Panc1 (cell line): ENCODE measurements at regions not wholly inside any gene's neighbourhood (a gene's known extent, or its start where the extent isn't known, plus 50 kb on each side); places are given as distances from the start of the nearest gene placed in this dataset.

Experiments
- ATAC-seq: fragments of 200-7000 bp; cut with Tn5 transposase; 2 replicates; pipeline ENCODE4 v1.9.1; 2020; ENCODE audit warnings: mild to moderate bottlenecking, moderate library complexity
- BruUV-seq: library from RNA; stranded (reverse); fragments of 400-500 nt; replicated peaks from 2 replicates; lab custom pipeline; 2021; lab: Mats Ljungman, UMichigan
- CTCF ChIA-PET: fragments of 300-600 bp; sonication (Branson Sonifier 250); formaldehyde crosslinking; loops from one replicate; lab custom pipeline; 2022; ENCODE audit warnings: antibody characterized with exemption; lab: Charles Lee
- POLR2A ChIA-PET: fragments of 300-600 bp; sonication (Branson Sonifier 250); formaldehyde crosslinking; loops from one replicate; lab custom pipeline; 2022; ENCODE audit warnings: antibody characterized with exemption; lab: Charles Lee
- DNase-seq: peaks from one replicate; pipeline ENCODE4 v3.0.0-alpha.2; 2010; ENCODE audit warnings: low read depth, low spot score
- H3K27ac ChIP-seq: 2 replicates; pipeline ENCODE4 v1.5.1; 2011; ENCODE audit warnings: mild to moderate bottlenecking, low read length, inconsistent platforms
- H3K27me3 ChIP-seq: fragments of 200-500 bp; sonication (Bioruptor generic); 2 replicates; pipeline ENCODE4 v1.6.0; 2014; ENCODE audit warnings: low read length, inconsistent platforms; ENCODE audit not compliant: control insufficient read depth, insufficient read depth
- H3K36me3 ChIP-seq: fragments of 200-500 bp; sonication (Bioruptor generic); 2 replicates; pipeline ENCODE4 v1.5.1; 2014; ENCODE audit warnings: inconsistent platforms, mild to moderate bottlenecking, low read length, moderate library complexity; ENCODE audit not compliant: control insufficient read depth, insufficient read depth
- H3K4me1 ChIP-seq: 2 replicates; pipeline ENCODE4 v1.5.1; 2011; ENCODE audit warnings: inconsistent platforms, mild to moderate bottlenecking, low read length, moderate library complexity; ENCODE audit not compliant: control insufficient read depth, insufficient read depth
- H3K4me3 ChIP-seq, 2 experiments: 2 replicates each; pipeline ENCODE4 v1.5.1; 2011 to 2012; ENCODE audit warnings: low read depth in 2 of 2, low read length in 2 of 2, mild to moderate bottlenecking in 2 of 2, inconsistent platforms in 1 of 2, moderate library complexity in 1 of 2
- H3K9me3 ChIP-seq: fragments of 200-500 bp; sonication (Bioruptor generic); 2 replicates; pipeline ENCODE4 v1.5.1; 2014; ENCODE audit warnings: low read depth, mild to moderate bottlenecking, inconsistent platforms, low read length, moderate library complexity; ENCODE audit not compliant: control insufficient read depth, insufficient read depth
- POLR2AphosphoS5 ChIP-seq: IDR thresholded peaks from 2 replicates; pipeline ENCODE4 v1.6.1; 2012; ENCODE audit warnings: mild to moderate bottlenecking, low read depth, low read length, moderate library complexity
- SIN3A ChIP-seq: IDR thresholded peaks from 2 replicates; pipeline ENCODE4 v1.6.1; 2012; ENCODE audit warnings: low read depth, mild to moderate bottlenecking, low read length, moderate library complexity, borderline replicate concordance; ENCODE audit not compliant: insufficient read depth
- TCF7L2 ChIP-seq: IDR thresholded peaks from 2 replicates; pipeline ENCODE4 v1.6.1; 2011; ENCODE audit warnings: mild to moderate bottlenecking, low read depth, low read length, inconsistent platforms
- in situ Hi-C: cut with HindIII; loops from 2 replicates; pipeline ENCODE4 v1.10.0; 2016; ENCODE audit warnings: low sequenced_read_pairs, low pct_unique_long_range_greater_than_20kb
- intact Hi-C: fragments of 100-400 bp; cut with micrococcal nuclease; formaldehyde crosslinking; loops from one replicate; pipeline ENCODE4 v1.10.0; 2022; ENCODE audit not compliant: unreplicated experiment
- TF ChIP-seq, protein P1 (sequence below), 2 experiments: IDR thresholded peaks; 2 replicates each; pipeline ENCODE4 v1.6.1; 2011 to 2012; ENCODE audit warnings: low read depth in 2 of 2, control low read depth in 1 of 2, low read length in 1 of 2, mild to moderate bottlenecking in 1 of 2, moderate library complexity in 1 of 2; ENCODE audit not compliant: insufficient read depth in 1 of 2
- TF ChIP-seq, protein P2 (sequence below): fragments of 450-650 bp; IDR thresholded peaks from 2 replicates; pipeline ENCODE4 v1.5.1; 2017; ENCODE audit warnings: mild to moderate bottlenecking

DNA sequence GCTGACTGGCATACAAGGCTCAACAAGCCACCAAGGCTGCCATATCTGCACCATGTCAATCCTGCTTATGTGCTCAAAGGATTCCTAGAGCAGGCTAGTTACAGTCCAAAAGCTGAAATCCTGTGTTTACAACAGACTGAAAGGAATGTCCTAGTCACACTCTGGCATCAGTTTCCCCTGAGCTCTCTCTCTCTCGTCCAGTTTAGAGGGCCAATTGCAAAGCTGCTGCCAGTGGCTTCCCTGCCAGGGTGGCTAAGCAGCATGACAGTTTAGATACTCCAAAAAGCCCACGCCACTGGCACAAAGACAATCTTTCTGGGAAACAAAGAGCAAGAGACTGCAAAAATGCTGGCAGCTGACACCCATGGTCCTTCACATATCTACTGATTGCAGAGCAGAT, 392.1 kb downstream of the RPS29 start:
- TF ChIP-seq, protein P1, sequence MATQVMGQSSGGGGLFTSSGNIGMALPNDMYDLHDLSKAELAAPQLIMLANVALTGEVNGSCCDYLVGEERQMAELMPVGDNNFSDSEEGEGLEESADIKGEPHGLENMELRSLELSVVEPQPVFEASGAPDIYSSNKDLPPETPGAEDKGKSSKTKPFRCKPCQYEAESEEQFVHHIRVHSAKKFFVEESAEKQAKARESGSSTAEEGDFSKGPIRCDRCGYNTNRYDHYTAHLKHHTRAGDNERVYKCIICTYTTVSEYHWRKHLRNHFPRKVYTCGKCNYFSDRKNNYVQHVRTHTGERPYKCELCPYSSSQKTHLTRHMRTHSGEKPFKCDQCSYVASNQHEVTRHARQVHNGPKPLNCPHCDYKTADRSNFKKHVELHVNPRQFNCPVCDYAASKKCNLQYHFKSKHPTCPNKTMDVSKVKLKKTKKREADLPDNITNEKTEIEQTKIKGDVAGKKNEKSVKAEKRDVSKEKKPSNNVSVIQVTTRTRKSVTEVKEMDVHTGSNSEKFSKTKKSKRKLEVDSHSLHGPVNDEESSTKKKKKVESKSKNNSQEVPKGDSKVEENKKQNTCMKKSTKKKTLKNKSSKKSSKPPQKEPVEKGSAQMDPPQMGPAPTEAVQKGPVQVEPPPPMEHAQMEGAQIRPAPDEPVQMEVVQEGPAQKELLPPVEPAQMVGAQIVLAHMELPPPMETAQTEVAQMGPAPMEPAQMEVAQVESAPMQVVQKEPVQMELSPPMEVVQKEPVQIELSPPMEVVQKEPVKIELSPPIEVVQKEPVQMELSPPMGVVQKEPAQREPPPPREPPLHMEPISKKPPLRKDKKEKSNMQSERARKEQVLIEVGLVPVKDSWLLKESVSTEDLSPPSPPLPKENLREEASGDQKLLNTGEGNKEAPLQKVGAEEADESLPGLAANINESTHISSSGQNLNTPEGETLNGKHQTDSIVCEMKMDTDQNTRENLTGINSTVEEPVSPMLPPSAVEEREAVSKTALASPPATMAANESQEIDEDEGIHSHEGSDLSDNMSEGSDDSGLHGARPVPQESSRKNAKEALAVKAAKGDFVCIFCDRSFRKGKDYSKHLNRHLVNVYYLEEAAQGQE (IDR thresholded peaks at IDR 0.05; ENCODE audit: insufficient read depth in 1 of 2, low read depth in 2 of 2, low read length in 1 of 2) = no peak
- TF ChIP-seq, protein P2, sequence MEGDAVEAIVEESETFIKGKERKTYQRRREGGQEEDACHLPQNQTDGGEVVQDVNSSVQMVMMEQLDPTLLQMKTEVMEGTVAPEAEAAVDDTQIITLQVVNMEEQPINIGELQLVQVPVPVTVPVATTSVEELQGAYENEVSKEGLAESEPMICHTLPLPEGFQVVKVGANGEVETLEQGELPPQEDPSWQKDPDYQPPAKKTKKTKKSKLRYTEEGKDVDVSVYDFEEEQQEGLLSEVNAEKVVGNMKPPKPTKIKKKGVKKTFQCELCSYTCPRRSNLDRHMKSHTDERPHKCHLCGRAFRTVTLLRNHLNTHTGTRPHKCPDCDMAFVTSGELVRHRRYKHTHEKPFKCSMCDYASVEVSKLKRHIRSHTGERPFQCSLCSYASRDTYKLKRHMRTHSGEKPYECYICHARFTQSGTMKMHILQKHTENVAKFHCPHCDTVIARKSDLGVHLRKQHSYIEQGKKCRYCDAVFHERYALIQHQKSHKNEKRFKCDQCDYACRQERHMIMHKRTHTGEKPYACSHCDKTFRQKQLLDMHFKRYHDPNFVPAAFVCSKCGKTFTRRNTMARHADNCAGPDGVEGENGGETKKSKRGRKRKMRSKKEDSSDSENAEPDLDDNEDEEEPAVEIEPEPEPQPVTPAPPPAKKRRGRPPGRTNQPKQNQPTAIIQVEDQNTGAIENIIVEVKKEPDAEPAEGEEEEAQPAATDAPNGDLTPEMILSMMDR = no peak
- no peak for TF ChIP-seq TCF7L2
- TF ChIP-seq POLR2AphosphoS5 = no peak
- TF ChIP-seq SIN3A = no peak
- Histone ChIP-seq H3K4me1 (no peaks in the 10 kb centered on the region), H3K4me3 (no peak overlapping the region), H3K36me3 (no peaks in the 10 kb centered on the region; the same call in 1 of the 2 replicates), H3K9me3 (no peaks in the 10 kb centered on the region), H3K27me3 (no peaks in the 10 kb centered on the region), H3K27ac (no peak overlapping the region)
- ATAC-seq = no peak
- POLR2A ChIA-PET = no interaction called here
- no peak for DNase-seq
- in situ Hi-C loops = no loop called here
- CTCF ChIA-PET = no interaction called here
- BruUV-seq = no TSS peak
- intact Hi-C loops = no loop called here

DNA sequence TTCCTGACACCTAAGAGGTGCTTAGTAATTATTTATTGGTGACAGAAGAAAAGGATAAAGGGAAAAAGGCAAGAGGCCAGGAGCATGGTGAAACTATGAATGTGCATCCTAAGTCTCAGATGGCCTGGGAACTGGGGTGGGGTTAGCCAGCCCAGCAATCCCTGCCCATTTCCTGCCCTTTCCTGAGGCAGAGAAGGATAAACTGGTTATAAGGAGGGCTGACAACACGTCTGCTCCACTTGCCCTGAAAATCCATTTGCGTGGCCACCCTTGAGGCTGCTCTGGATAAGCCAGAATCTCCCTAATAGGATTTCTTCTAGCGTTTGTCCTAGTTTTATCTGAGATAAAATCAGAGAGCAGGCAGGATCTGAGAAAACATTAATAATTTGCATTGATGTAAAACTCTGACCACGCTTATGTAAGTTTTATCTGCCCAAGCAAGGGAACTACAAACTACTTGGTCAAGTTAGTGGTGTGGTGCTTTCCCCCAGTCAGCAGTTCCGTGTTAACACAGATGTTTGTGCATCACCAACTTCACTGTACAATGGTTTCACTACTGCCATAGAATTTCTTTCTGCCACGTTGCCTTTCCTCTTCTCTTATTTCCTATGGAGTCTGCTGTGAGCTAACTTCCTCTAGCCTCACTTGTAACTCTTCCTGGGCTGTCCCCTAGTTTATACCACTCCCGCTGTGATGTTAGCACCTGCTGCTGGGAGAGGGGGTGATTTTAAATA, 392.7 kb downstream of the RPS29 start:
- no peak overlapping the region for H3K4me3 ChIP-seq
- DNase-seq (no peak), ATAC-seq (no peak)
- no peaks in the 10 kb centered on the region for H3K4me1 ChIP-seq
- ChIA-PET CTCF (no interaction called here), POLR2A (no interaction called here)
- no peaks in the 10 kb centered on the region; the same call in 1 of the 2 replicates for H3K36me3 ChIP-seq
- no peaks in the 10 kb centered on the region for H3K9me3 ChIP-seq
- BruUV-seq = no TSS peak
- TF ChIP-seq TCF7L2 (no peak), POLR2AphosphoS5 (no peak), SIN3A (no peak)
- TF ChIP-seq, protein P1 (IDR thresholded peaks at IDR 0.05; ENCODE audit: insufficient read depth in 1 of 2, low read depth in 2 of 2, low read length in 1 of 2) = no peak
- TF ChIP-seq, protein P2 = no peak
- H3K27me3 ChIP-seq = no peaks in the 10 kb centered on the region
- intact Hi-C loops (no loop called here), in situ Hi-C loops (no loop called here)
- no peak overlapping the region for H3K27ac ChIP-seq
